Astrocyte (in vitro differentiated cells and primary cell): ENCODE measurements at regions not wholly inside any gene's neighbourhood (a gene's known extent, or its start where the extent isn't known, plus 50 kb on each side); places are given as distances from the start of the nearest gene placed in this dataset.
A peak's percentile ranks its signal among the peaks of the same experiment; 100 is the strongest.
"Not testable (repeated sequence)": the region's sequence is repeated elsewhere in the genome, so short reads cannot be mapped to it uniquely, and the experiment has no call there.

ENCODE experiments used
- DNase-seq: peaks from one replicate; pipeline ENCODE4 v3.0.0-alpha.2; 2010; ENCODE audit warnings: low read depth
- FAIRE-seq: peaks from 2 replicates; lab custom pipeline; 2011; peaks lifted over from hg19 to GRCh38; lab: Jason Lieb, UNC
- H2AFZ ChIP-seq: 2 replicates; pipeline ENCODE4 v1.6.0; 2012; ENCODE audit warnings: low read depth, low read length, inconsistent platforms
- H3K27ac ChIP-seq: 2 replicates; pipeline ENCODE4 v1.5.1; 2011; ENCODE audit warnings: low read depth, low read length, inconsistent platforms
- H3K27me3 ChIP-seq: 2 replicates; pipeline ENCODE4 v1.6.0; 2011; ENCODE audit warnings: low read length, inconsistent platforms; ENCODE audit not compliant: insufficient read depth
- H3K36me3 ChIP-seq: 2 replicates; pipeline ENCODE4 v1.5.1; 2011; ENCODE audit warnings: low read length, inconsistent platforms; ENCODE audit not compliant: insufficient read depth
- H3K4me1 ChIP-seq: 2 replicates; pipeline ENCODE4 v1.5.1; 2011; ENCODE audit warnings: low read length, inconsistent platforms; ENCODE audit not compliant: insufficient read depth
- H3K4me2 ChIP-seq: 2 replicates; pipeline ENCODE4 v1.6.0; 2012; ENCODE audit warnings: low read length, inconsistent platforms
- H3K4me3 ChIP-seq: 2 replicates; pipeline ENCODE4 v1.5.1; 2011; ENCODE audit warnings: low read depth, mild to moderate bottlenecking, low read length, inconsistent platforms; ENCODE audit not compliant: insufficient read depth
- H3K79me2 ChIP-seq: 2 replicates; pipeline ENCODE4 v1.6.0; 2012; ENCODE audit warnings: mild to moderate bottlenecking, low read length, inconsistent platforms; ENCODE audit not compliant: insufficient read depth
- H3K9ac ChIP-seq: 2 replicates; pipeline ENCODE4 v1.6.0; 2012; ENCODE audit warnings: mild to moderate bottlenecking, low read length, inconsistent platforms
- H3K9me3 ChIP-seq: 2 replicates; pipeline ENCODE4 v1.5.1; 2012; ENCODE audit warnings: low read depth, mild to moderate bottlenecking, low read length, inconsistent platforms; ENCODE audit not compliant: insufficient read depth
- H4K20me1 ChIP-seq: 2 replicates; pipeline ENCODE4 v1.6.0; 2012; ENCODE audit warnings: low read length, inconsistent platforms; ENCODE audit not compliant: insufficient read depth
- H3K27ac Mint-ChIP-seq: one replicate; pipeline ENCODE4 v1.8.0; 2021; ENCODE audit warnings: mild to moderate bottlenecking, mixed read lengths; ENCODE audit not compliant: unreplicated experiment
- H3K27me3 Mint-ChIP-seq: one replicate; pipeline ENCODE4 v1.8.0; 2021; ENCODE audit warnings: low read depth, mixed read lengths; ENCODE audit not compliant: unreplicated experiment
- H3K36me3 Mint-ChIP-seq: one replicate; pipeline ENCODE4 v1.8.0; 2021; ENCODE audit warnings: low read depth, mixed read lengths; ENCODE audit not compliant: unreplicated experiment
- H3K4me1 Mint-ChIP-seq: one replicate; pipeline ENCODE4 v1.8.0; 2021; ENCODE audit warnings: low read depth, mixed read lengths; ENCODE audit not compliant: unreplicated experiment
- H3K4me3 Mint-ChIP-seq: one replicate; pipeline ENCODE4 v1.8.0; 2021; ENCODE audit warnings: mild to moderate bottlenecking, moderate library complexity, mixed read lengths; ENCODE audit not compliant: unreplicated experiment
- H3K9me3 Mint-ChIP-seq: one replicate; pipeline ENCODE4 v1.8.0; 2021; ENCODE audit warnings: mild to moderate bottlenecking, mixed read lengths; ENCODE audit not compliant: unreplicated experiment

DNA sequence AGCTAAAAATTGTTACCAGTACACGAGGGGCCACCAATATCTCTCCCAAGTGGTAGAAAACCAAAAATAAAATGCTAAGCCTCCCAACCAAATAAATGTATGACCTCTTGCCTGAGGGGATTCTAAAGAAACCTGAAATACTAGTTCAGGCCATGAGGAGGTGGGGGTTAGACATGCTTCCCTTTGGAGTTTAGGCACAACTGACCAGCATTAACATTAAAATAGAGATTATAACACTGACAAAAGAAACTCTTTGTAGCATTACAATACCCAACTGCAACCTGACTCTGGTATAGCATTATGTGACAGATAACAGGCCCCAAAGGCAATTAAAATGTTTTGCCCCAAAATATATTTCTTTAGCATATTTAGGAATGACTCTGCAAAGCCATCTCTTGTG lies 637.6 kb upstream of the PCDH11Y start:
- H3K4me3 Mint-ChIP-seq, H4K20me1 ChIP-seq, H3K27ac ChIP-seq, H3K4me3 ChIP-seq, H2AFZ ChIP-seq, H3K9ac ChIP-seq, FAIRE-seq, H3K27me3 ChIP-seq, H3K9me3 Mint-ChIP-seq, H3K4me1 ChIP-seq, DNase-seq, H3K9me3 ChIP-seq, H3K27me3 Mint-ChIP-seq, H3K4me1 Mint-ChIP-seq, H3K36me3 Mint-ChIP-seq, H3K36me3 ChIP-seq, H3K79me2 ChIP-seq, H3K27ac Mint-ChIP-seq, H3K4me2 ChIP-seq: not testable (repeated sequence)

DNA sequence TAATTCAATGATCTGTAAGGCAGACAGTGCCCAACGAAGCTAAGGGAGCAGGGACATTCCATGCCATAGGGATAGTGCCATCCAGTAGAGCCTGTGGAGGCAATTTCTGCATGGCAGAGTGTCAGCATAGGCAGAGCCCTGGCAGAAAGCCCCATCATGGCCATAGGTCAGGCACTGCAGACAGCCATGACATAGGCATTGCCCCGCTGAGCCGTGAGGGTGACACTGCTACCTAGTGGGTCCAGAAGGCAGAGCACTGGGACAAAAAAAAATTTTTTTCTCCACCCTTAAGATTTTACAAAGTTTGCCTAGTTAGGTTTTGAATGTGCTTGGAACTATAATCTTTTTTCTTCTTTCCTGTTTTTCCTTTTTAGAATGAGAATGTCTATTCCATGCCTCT lies 596.3 kb upstream of the PCDH11Y start:
- H3K27me3 Mint-ChIP-seq, H4K20me1 ChIP-seq, H3K4me1 Mint-ChIP-seq, H3K9me3 ChIP-seq, H3K79me2 ChIP-seq, H3K36me3 Mint-ChIP-seq, H3K9ac ChIP-seq, H3K4me3 Mint-ChIP-seq, H3K4me3 ChIP-seq, H3K4me2 ChIP-seq, H3K4me1 ChIP-seq, H3K36me3 ChIP-seq, H3K27ac ChIP-seq, H3K27ac Mint-ChIP-seq, H2AFZ ChIP-seq, DNase-seq, H3K9me3 Mint-ChIP-seq, H3K27me3 ChIP-seq: not testable (repeated sequence)
- peak; percentile 26 for FAIRE-seq
